Nephron progenitor cell (in vitro differentiated cells): ENCODE measurements at regions not wholly inside any gene's neighbourhood (a gene's known extent, or its start where the extent isn't known, plus 50 kb on each side); places are given as distances from the start of the nearest gene placed in this dataset.

Source experiments
- DNase-seq: peaks from one replicate; pipeline ENCODE4 v3.0.0; 2021
- H3K27ac Mint-ChIP-seq: 2 replicates; pipeline ENCODE4 v1.8.0; 2021; ENCODE audit warnings: mild to moderate bottlenecking, moderate library complexity, mixed read lengths
- H3K27me3 Mint-ChIP-seq: 2 replicates; pipeline ENCODE4 v1.8.0; 2021; ENCODE audit warnings: mild to moderate bottlenecking, low read depth, mixed read lengths; ENCODE audit not compliant: poor library complexity
- H3K36me3 Mint-ChIP-seq: 2 replicates; pipeline ENCODE4 v1.8.0; 2021; ENCODE audit warnings: low read depth, mixed read lengths
- H3K4me1 Mint-ChIP-seq: 2 replicates; pipeline ENCODE4 v1.8.0; 2021; ENCODE audit warnings: mixed read lengths
- H3K4me3 Mint-ChIP-seq: 2 replicates; pipeline ENCODE4 v1.8.0; 2021; ENCODE audit warnings: mild to moderate bottlenecking, moderate library complexity, mixed read lengths
- H3K9me3 Mint-ChIP-seq: 2 replicates; pipeline ENCODE4 v1.8.0; 2021; ENCODE audit warnings: mild to moderate bottlenecking, moderate library complexity, mixed read lengths
- CTCF ChIP-seq: fragments of 200-600 bp; sonication (generic); IDR thresholded peaks from 2 replicates; pipeline ENCODE4 v1.5.0; 2021; ENCODE audit warnings: antibody characterized with exemption

- Mint-ChIP-seq H3K36me3 (no peaks in the 10 kb centered on the region), H3K27me3 (peaks cover 18% of the 10 kb centered on the region), H3K4me3 (no peak overlapping the region), H3K4me1 (peaks cover 54% of the 10 kb centered on the region), H3K9me3 (no peaks in the 10 kb centered on the region), H3K27ac (no peak overlapping the region)
- no peak for TF ChIP-seq CTCF
- no peak for DNase-seq
Observed at GRCh38 chr15:77808075-77808474, 175.4 kb upstream of the LINGO1 start.

- no peak for TF ChIP-seq CTCF
- Mint-ChIP-seq H3K4me1 (peaks cover 58% of the 10 kb centered on the region), H3K27ac (no peak overlapping the region), H3K36me3 (no peaks in the 10 kb centered on the region), H3K27me3 (peaks cover 18% of the 10 kb centered on the region), H3K4me3 (no peak overlapping the region), H3K9me3 (no peaks in the 10 kb centered on the region)
- DNase-seq: no peak
Observed at GRCh38 chr15:77807611-77808010, 174.9 kb upstream of the LINGO1 start.

- no peak for DNase-seq
- H3K4me1 Mint-ChIP-seq: peaks cover 56% of the 10 kb centered on the region
- no peak overlapping the region for H3K4me3 Mint-ChIP-seq
- no peaks in the 10 kb centered on the region for H3K9me3 Mint-ChIP-seq
- H3K36me3 Mint-ChIP-seq: no peaks in the 10 kb centered on the region
- H3K27me3 Mint-ChIP-seq: peaks cover 18% of the 10 kb centered on the region
- H3K27ac Mint-ChIP-seq: no peak overlapping the region
- TF ChIP-seq CTCF: no peak
Observed at GRCh38 chr15:77807115-77807514, 174.4 kb upstream of the LINGO1 start.

GRCh38 chr15:77804210-77804609, 171.5 kb upstream of the LINGO1 start:
- H3K9me3 Mint-ChIP-seq: no peaks in the 10 kb centered on the region
- peaks cover 51% of the 10 kb centered on the region for H3K4me1 Mint-ChIP-seq
- H3K36me3 Mint-ChIP-seq: no peaks in the 10 kb centered on the region
- no peak for DNase-seq
- H3K27me3 Mint-ChIP-seq: peaks cover 27% of the 10 kb centered on the region
- no peak overlapping the region for H3K4me3 Mint-ChIP-seq
- no peak for TF ChIP-seq CTCF
- H3K27ac Mint-ChIP-seq: no peak overlapping the region

GRCh38 chr15:77803487-77803886, 170.8 kb upstream of the LINGO1 start:
- H3K4me1 Mint-ChIP-seq: peaks cover 53% of the 10 kb centered on the region
- TF ChIP-seq CTCF: no peak
- H3K27me3 Mint-ChIP-seq: peaks cover 27% of the 10 kb centered on the region
- H3K4me3 Mint-ChIP-seq: no peak overlapping the region
- no peaks in the 10 kb centered on the region for H3K9me3 Mint-ChIP-seq
- no peaks in the 10 kb centered on the region for H3K36me3 Mint-ChIP-seq
- H3K27ac Mint-ChIP-seq: no peak overlapping the region
- no peak for DNase-seq

GRCh38 chr15:77800305-77800704, 167.6 kb upstream of the LINGO1 start:
- H3K36me3 Mint-ChIP-seq: no peaks in the 10 kb centered on the region
- H3K27me3 Mint-ChIP-seq: peaks cover 21% of the 10 kb centered on the region
- H3K4me1 Mint-ChIP-seq: peaks cover 43% of the 10 kb centered on the region
- no peak overlapping the region for H3K27ac Mint-ChIP-seq
- no peak for TF ChIP-seq CTCF
- H3K9me3 Mint-ChIP-seq: no peaks in the 10 kb centered on the region
- no peak overlapping the region for H3K4me3 Mint-ChIP-seq
- DNase-seq: no peak
